BLaER1 treated with 17β-estradiol and CSF1 and Interleukin-3, amounts not matched to agents 10 nM and 100 nM (cell line): ENCODE measurements at regions not wholly inside any gene's neighbourhood (a gene's known extent, or its start where the extent isn't known, plus 50 kb on each side); places are given as distances from the start of the nearest gene placed in this dataset.

Experiments used
- H3K27ac ChIP-seq, 11 experiments: shearing (Covaris generic); formaldehyde crosslinking; 2 replicates each; pipeline ENCODE4 v1.8.1; 2022
- H3K27me3 ChIP-seq, 11 experiments: shearing (Covaris generic); formaldehyde crosslinking; 2 replicates each; pipeline ENCODE4 v1.8.1; 2022
- H3K36me3 ChIP-seq, 11 experiments: shearing (Covaris generic); formaldehyde crosslinking; 2 replicates each; pipeline ENCODE4 v1.8.1; 2022
- H3K4me1 ChIP-seq, 10 experiments: shearing (Covaris generic); formaldehyde crosslinking; 2 replicates each; pipeline ENCODE4 v1.8.1; 2022
- H3K4me2 ChIP-seq, 11 experiments: shearing (Covaris generic); formaldehyde crosslinking; 2 replicates each; pipeline ENCODE4 v1.8.1; 2022
- H3K4me3 ChIP-seq, 10 experiments: shearing (Covaris generic); formaldehyde crosslinking; 2 replicates each; pipeline ENCODE4 v1.8.1; 2022
- H3K9ac ChIP-seq, 11 experiments: shearing (Covaris generic); formaldehyde crosslinking; 2 replicates each; pipeline ENCODE4 v1.8.1; 2022
- H3K9me3 ChIP-seq, 11 experiments: shearing (Covaris generic); formaldehyde crosslinking; replicated peaks in 1 of 11; 2 replicates each; pipeline ENCODE4 v1.8.1; 2022
- H4K20me1 ChIP-seq, 11 experiments: shearing (Covaris generic); formaldehyde crosslinking; 2 replicates each; pipeline ENCODE4 v1.8.1; 2022
- Cebpa-rat ChIP-seq, 11 experiments: shearing (Covaris generic); IDR thresholded peaks; 2 replicates each; pipeline ENCODE4 v1.8.1; 2022

GRCh38 chr17:72346306-72346705 is 225.5 kb downstream of the SOX9 start:
- Histone ChIP-seq H3K27me3 (no peaks in the 10 kb centered on the region), H3K9me3 (no peaks in the 10 kb centered on the region), H3K4me1 (no peaks in the 10 kb centered on the region), H4K20me1 (no peaks in the 10 kb centered on the region), H3K4me3 (no peak overlapping the region), H3K4me2 (no peak overlapping the region), H3K9ac (no peak overlapping the region), H3K27ac (no peak overlapping the region), H3K36me3 (no peaks in the 10 kb centered on the region)
- no peak for TF ChIP-seq Cebpa-rat (IDR thresholded peaks at IDR 0.05)

DNA sequence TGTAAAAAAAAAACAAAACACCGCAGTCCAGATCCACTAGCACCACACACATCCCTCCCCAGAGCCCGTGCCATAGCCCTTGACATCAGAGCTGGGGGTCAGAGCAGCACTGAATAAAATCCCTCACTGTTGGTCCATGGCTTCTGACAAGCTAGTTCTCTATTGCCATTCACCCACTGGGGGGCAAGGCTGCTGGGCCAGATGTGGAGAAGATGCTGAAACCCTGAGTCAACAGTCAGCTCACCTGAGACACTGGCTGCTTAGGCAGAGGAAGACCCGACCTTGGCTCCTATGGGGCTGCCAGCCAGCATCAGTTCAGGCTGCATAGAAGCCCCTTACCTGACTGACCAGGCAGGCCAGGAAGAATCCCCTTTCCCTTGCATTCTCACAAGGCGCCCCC is 228.2 kb downstream of the SOX9 start:
- no peak for TF ChIP-seq Cebpa-rat (IDR thresholded peaks at IDR 0.05)
- H3K4me1 ChIP-seq = no peaks in the 10 kb centered on the region
- H3K9ac ChIP-seq = no peak overlapping the region
- no peak overlapping the region for H3K4me3 ChIP-seq
- H4K20me1 ChIP-seq = no peaks in the 10 kb centered on the region
- H3K4me2 ChIP-seq = no peak overlapping the region
- no peak overlapping the region for H3K27ac ChIP-seq
- H3K27me3 ChIP-seq = no peaks in the 10 kb centered on the region
- peaks cover 4 to 13% (median 7%) of the 10 kb centered on the region in 11 experiments; a peak in 20 of 22 replicates for H3K9me3 ChIP-seq
- no peaks in the 10 kb centered on the region for H3K36me3 ChIP-seq

- Histone ChIP-seq H3K4me2 (no peak overlapping the region), H3K27me3 (no peaks in the 10 kb centered on the region), H3K36me3 (no peaks in the 10 kb centered on the region), H3K27ac (no peak overlapping the region), H3K9me3 (peaks cover 8 to 18% (median 12%) of the 10 kb centered on the region in 11 experiments; a peak in 20 of 22 replicates), H3K4me1 (no peaks in the 10 kb centered on the region), H3K9ac (no peak overlapping the region), H4K20me1 (no peaks in the 10 kb centered on the region), H3K4me3 (no peak overlapping the region)
- no peak for TF ChIP-seq Cebpa-rat (IDR thresholded peaks at IDR 0.05)
Measured at GRCh38 chr17:72349491-72349995, 228.7 kb downstream of the SOX9 start.

DNA sequence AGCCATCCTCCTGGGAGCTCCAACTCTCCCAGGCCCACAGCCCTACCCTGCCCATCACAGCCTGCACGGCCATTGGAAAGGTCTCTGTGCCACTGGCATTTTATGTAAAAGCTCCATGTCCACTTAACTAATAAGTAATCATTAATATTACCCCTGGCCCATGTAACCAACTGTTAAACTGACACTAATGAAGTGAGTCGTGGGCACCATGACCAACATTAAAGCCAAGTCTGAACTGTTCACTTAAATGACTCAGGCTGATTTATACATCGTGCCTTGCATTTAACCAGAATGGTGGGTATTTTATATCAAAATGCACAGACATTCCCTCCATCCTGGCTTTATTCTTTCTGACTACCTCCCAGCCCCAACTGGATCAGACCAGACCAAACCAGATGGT is 229.3 kb downstream of the SOX9 start:
- Histone ChIP-seq H3K4me1 (no peaks in the 10 kb centered on the region), H3K36me3 (no peaks in the 10 kb centered on the region), H3K27ac (no peak overlapping the region), H3K27me3 (no peaks in the 10 kb centered on the region), H3K9ac (no peak overlapping the region), H4K20me1 (no peaks in the 10 kb centered on the region), H3K4me3 (no peak overlapping the region), H3K9me3 (peaks cover 8 to 21% (median 15%) of the 10 kb centered on the region in 11 experiments; a peak in 20 of 22 replicates), H3K4me2 (no peak overlapping the region)
- no peak for TF ChIP-seq Cebpa-rat (IDR thresholded peaks at IDR 0.05)

DNA sequence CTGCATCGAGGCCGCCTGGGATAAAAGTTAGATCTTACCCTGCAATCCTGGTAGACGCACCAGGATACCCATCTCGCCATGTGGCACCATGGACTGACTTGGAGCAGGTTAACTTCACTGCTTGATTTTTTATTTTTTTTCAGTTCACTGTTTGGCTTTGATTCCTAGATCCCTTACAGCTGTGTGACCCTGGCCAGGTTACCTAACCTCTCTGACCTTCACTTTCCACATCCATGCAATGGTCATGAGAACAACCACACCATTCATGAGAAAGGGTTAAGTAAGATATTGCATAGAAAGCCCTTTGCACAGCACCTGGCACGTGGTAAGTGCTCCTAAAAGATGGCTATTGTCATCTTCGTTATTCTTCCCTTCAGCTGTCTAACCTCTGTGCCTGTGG is 230.5 kb downstream of the SOX9 start:
- H3K4me3 ChIP-seq = no peak overlapping the region
- TF ChIP-seq Cebpa-rat (IDR thresholded peaks at IDR 0.05) = no peak

DNA sequence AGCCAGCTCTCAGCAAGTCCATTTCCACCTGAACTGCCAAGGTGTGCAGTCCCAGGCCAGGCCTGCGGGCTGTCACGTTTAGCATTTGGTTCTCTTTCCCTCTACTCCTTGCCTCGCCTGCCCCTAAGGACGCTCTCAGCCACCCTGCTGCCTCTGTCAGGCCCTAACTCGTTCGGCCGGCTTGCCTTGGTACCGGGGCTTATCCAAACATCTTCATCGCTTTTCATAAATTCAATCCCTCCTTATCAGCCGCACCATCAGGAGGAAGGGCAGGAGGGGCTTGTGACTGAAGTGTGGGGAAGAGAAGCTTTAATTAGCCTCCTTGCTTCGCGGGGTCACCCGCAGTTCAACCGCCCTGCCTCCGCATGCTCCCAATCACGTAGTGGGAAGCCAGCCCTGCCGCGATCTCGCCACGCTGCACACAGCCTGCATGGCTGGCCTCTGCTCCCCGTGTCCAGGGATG is 231.1 kb downstream of the SOX9 start:
- H3K27ac ChIP-seq = no peak overlapping the region
- H4K20me1 ChIP-seq = no peaks in the 10 kb centered on the region
- peaks cover 8 to 26% (median 18%) of the 10 kb centered on the region in 11 experiments; a peak in 20 of 22 replicates for H3K9me3 ChIP-seq
- H3K4me2 ChIP-seq = no peak overlapping the region
- no peak overlapping the region for H3K4me3 ChIP-seq
- H3K4me1 ChIP-seq = no peaks in the 10 kb centered on the region
- H3K36me3 ChIP-seq = no peaks in the 10 kb centered on the region
- no peaks in the 10 kb centered on the region for H3K27me3 ChIP-seq
- no peak overlapping the region for H3K9ac ChIP-seq
- TF ChIP-seq Cebpa-rat (IDR thresholded peaks at IDR 0.05) = no peak

More for the DNA sequence above, 230.5 kb downstream of the SOX9 start:
- Histone ChIP-seq H3K4me1 (no peaks in the 10 kb centered on the region), H3K36me3 (no peaks in the 10 kb centered on the region), H4K20me1 (no peaks in the 10 kb centered on the region), H3K27ac (no peak overlapping the region), H3K4me2 (no peak overlapping the region), H3K9ac (no peak overlapping the region), H3K9me3 (peaks cover 8 to 26% (median 18%) of the 10 kb centered on the region in 11 experiments; a peak in 20 of 22 replicates), H3K27me3 (no peaks in the 10 kb centered on the region)

GRCh38 chr17:72353502-72353901 is 232.7 kb downstream of the SOX9 start:
- H3K4me3 ChIP-seq = no peak overlapping the region
- no peak overlapping the region for H3K4me2 ChIP-seq
- no peaks in the 10 kb centered on the region for H4K20me1 ChIP-seq
- H3K9ac ChIP-seq = no peak overlapping the region
- H3K9me3 ChIP-seq = peaks cover 8 to 26% (median 18%) of the 10 kb centered on the region in 11 experiments; a peak in 20 of 22 replicates
- no peaks in the 10 kb centered on the region for H3K36me3 ChIP-seq
- H3K27me3 ChIP-seq = no peaks in the 10 kb centered on the region
- no peak for TF ChIP-seq Cebpa-rat (IDR thresholded peaks at IDR 0.05)
- H3K4me1 ChIP-seq = no peaks in the 10 kb centered on the region
- no peak overlapping the region for H3K27ac ChIP-seq

GRCh38 chr17:72354071-72354470 is 233.3 kb downstream of the SOX9 start:
- H3K27ac ChIP-seq = no peak overlapping the region
- H3K4me3 ChIP-seq = no peak overlapping the region
- no peak overlapping the region for H3K4me2 ChIP-seq
- TF ChIP-seq Cebpa-rat (IDR thresholded peaks at IDR 0.05) = no peak
- no peaks in the 10 kb centered on the region for H3K4me1 ChIP-seq
- no peaks in the 10 kb centered on the region for H3K36me3 ChIP-seq
- H4K20me1 ChIP-seq = no peaks in the 10 kb centered on the region
- H3K9me3 ChIP-seq = peaks cover 8 to 26% (median 18%) of the 10 kb centered on the region in 11 experiments; a peak in 20 of 22 replicates
- no peak overlapping the region for H3K9ac ChIP-seq
- H3K27me3 ChIP-seq = no peaks in the 10 kb centered on the region

- no peak overlapping the region for H3K4me3 ChIP-seq
- H3K27ac ChIP-seq = no peak overlapping the region
- no peaks in the 10 kb centered on the region for H3K27me3 ChIP-seq
- peaks cover 8 to 26% (median 18%) of the 10 kb centered on the region in 11 experiments; a peak in 20 of 22 replicates for H3K9me3 ChIP-seq
- no peak for TF ChIP-seq Cebpa-rat (IDR thresholded peaks at IDR 0.05)
- H4K20me1 ChIP-seq = no peaks in the 10 kb centered on the region
- H3K4me2 ChIP-seq = no peak overlapping the region
- H3K36me3 ChIP-seq = no peaks in the 10 kb centered on the region
- H3K9ac ChIP-seq = no peak overlapping the region
- H3K4me1 ChIP-seq = no peaks in the 10 kb centered on the region
Measured at GRCh38 chr17:72357764-72358365, 237.0 kb downstream of the SOX9 start.

- H3K27me3 ChIP-seq = no peaks in the 10 kb centered on the region
- no peak for TF ChIP-seq Cebpa-rat (IDR thresholded peaks at IDR 0.05)
- peaks cover 8 to 22% (median 15%) of the 10 kb centered on the region in 11 experiments; a peak in 20 of 22 replicates for H3K9me3 ChIP-seq
- no peaks in the 10 kb centered on the region for H3K36me3 ChIP-seq
- no peak overlapping the region for H3K27ac ChIP-seq
- no peaks in the 10 kb centered on the region for H4K20me1 ChIP-seq
- H3K4me2 ChIP-seq = no peak overlapping the region
- no peak overlapping the region for H3K4me3 ChIP-seq
- no peaks in the 10 kb centered on the region for H3K4me1 ChIP-seq
- H3K9ac ChIP-seq = no peak overlapping the region
Measured at GRCh38 chr17:72358465-72358864, 237.6 kb downstream of the SOX9 start.
